GM12878 (cell line): ENCODE measurements at regions not wholly inside any gene's neighbourhood (a gene's known extent, or its start where the extent isn't known, plus 50 kb on each side); places are given as distances from the start of the nearest gene placed in this dataset.

Experiments used
- ATAC-seq: fragments of 200-7000 bp; cut with Tn5 transposase; 3 replicates; pipeline ENCODE4 v1.9.1; 2020; ENCODE audit warnings: mild to moderate bottlenecking, moderate library complexity
- BruUV-seq: library from RNA; stranded (reverse); fragments of 400-500 nt; replicated peaks from 2 replicates; lab custom pipeline; 2021; lab: Mats Ljungman, UMichigan
- CTCF ChIA-PET: fragments of 300-600 bp; sonication (Branson Sonifier 250); formaldehyde crosslinking; extraction: SDS; loops from one replicate; lab custom pipeline; 2021; ENCODE audit warnings: inconsistent platforms; lab: Yijun Ruan, JAX
- POLR2A ChIA-PET: fragments of 350-600 bp; formaldehyde crosslinking; extraction: SDS; loops from one replicate; lab custom pipeline; 2021; ENCODE audit warnings: inconsistent platforms; lab: Charles Lee
- RAD21 ChIA-PET: fragments of 300-600 bp; sonication (Branson Sonifier 250); formaldehyde crosslinking; loops from one replicate; lab custom pipeline; 2023; ENCODE audit warnings: antibody characterized with exemption; ENCODE audit not compliant: unreplicated experiment; lab: Charles Lee
- SMC1A ChIA-PET: fragments of 300-600 bp; sonication (Branson Sonifier 250); formaldehyde crosslinking; loops from one replicate; lab custom pipeline; 2023; ENCODE audit not compliant: unreplicated experiment, uncharacterized antibody; lab: Charles Lee
- DNase-seq: peaks from one replicate; pipeline ENCODE4 v3.0.0-alpha.2; 2011; ENCODE audit warnings: low read depth, low spot score
- FAIRE-seq: peaks from 3 replicates; lab custom pipeline; 2011; peaks lifted over from hg19 to GRCh38; lab: Jason Lieb, UNC
- H2AFZ ChIP-seq: 2 replicates; pipeline ENCODE4 v1.6.0; 2011; ENCODE audit warnings: low read depth, low read length, control low read depth; ENCODE audit not compliant: control insufficient read depth
- H3K27ac ChIP-seq: 2 replicates; pipeline ENCODE4 v1.5.1; 2011; ENCODE audit warnings: control low read depth; ENCODE audit not compliant: control insufficient read depth, insufficient read depth
- H3K27me3 ChIP-seq, 2 experiments: replicated peaks in 1 of 2; 2 replicates each; pipeline versions ENCODE4 v1.6.0 to v1.6.1; 2011; ENCODE audit warnings: low read length in 1 of 2; ENCODE audit not compliant: control insufficient read depth in 2 of 2, insufficient read depth in 2 of 2
- H3K36me3 ChIP-seq, 2 experiments: 2 replicates each; pipeline ENCODE4 v1.5.1; 2011; ENCODE audit warnings: low read length in 1 of 2; ENCODE audit not compliant: control insufficient read depth in 2 of 2, insufficient read depth in 2 of 2
- H3K4me1 ChIP-seq: 2 replicates; pipeline ENCODE4 v1.6.1; 2011; ENCODE audit warnings: mild to moderate bottlenecking, low read length, moderate library complexity, mixed read lengths; ENCODE audit not compliant: control insufficient read depth, insufficient read depth
- H3K4me2 ChIP-seq: 2 replicates; pipeline ENCODE4 v1.6.0; 2011; ENCODE audit warnings: control low read depth; ENCODE audit not compliant: control insufficient read depth, insufficient read depth
- H3K4me3 ChIP-seq: fragments of 200-600 bp; sonication (generic); 2 replicates; pipeline ENCODE4 v1.5.1; 2016
- H3K79me2 ChIP-seq: 2 replicates; pipeline ENCODE4 v1.6.0; 2011; ENCODE audit warnings: low read length; ENCODE audit not compliant: control insufficient read depth, insufficient read depth
- H3K9ac ChIP-seq: 2 replicates; pipeline ENCODE4 v1.8.0; 2011; ENCODE audit warnings: low read length, control low read depth, mixed read lengths; ENCODE audit not compliant: control insufficient read depth, insufficient read depth
- H3K9me3 ChIP-seq: replicated peaks from 3 replicates; pipeline ENCODE4 v1.5.1; 2011; ENCODE audit warnings: mild to moderate bottlenecking, low read length; ENCODE audit not compliant: control insufficient read depth, insufficient read depth
- H4K20me1 ChIP-seq: 2 replicates; pipeline ENCODE4 v1.6.0; 2011; ENCODE audit not compliant: control insufficient read depth, insufficient read depth
- BCL3 ChIP-seq: IDR thresholded peaks from 2 replicates; pipeline ENCODE4 v1.6.1; 2011; ENCODE audit warnings: borderline replicate concordance, low read depth, mild to moderate bottlenecking, moderate library complexity, low read length; ENCODE audit not compliant: insufficient read depth, poor library complexity, severe bottlenecking
- ELK1 ChIP-seq: IDR thresholded peaks from 2 replicates; pipeline ENCODE4 v1.6.1; 2012; ENCODE audit warnings: low read depth, low read length, improper control_type of control experiment
- EP300 ChIP-seq, 2 experiments: fragments of 150-350 bp in 1 of 2; IDR thresholded peaks; 2 replicates each; pipeline ENCODE4 v1.6.1; 2011 to 2012; ENCODE audit warnings: low read depth in 2 of 2, low read length in 2 of 2, borderline replicate concordance in 1 of 2, improper control_type of control experiment in 1 of 2, inconsistent platforms in 1 of 2; ENCODE audit not compliant: control insufficient read depth in 1 of 2
- NFXL1 ChIP-seq: fragments of 450-650 bp; IDR thresholded peaks from 2 replicates; pipeline ENCODE4 v1.6.1; 2017; ENCODE audit warnings: antibody characterized with exemption, mild to moderate bottlenecking, borderline replicate concordance
- RBBP5 ChIP-seq: fragments of 200-600 bp; sonication (generic); conservative IDR thresholded peaks from 2 replicates; pipeline ENCODE4 v1.6.1; 2016
- RFX5 ChIP-seq: IDR thresholded peaks from 2 replicates; pipeline ENCODE4 v1.6.1; 2011; ENCODE audit warnings: low read depth, low read length, improper control_type of control experiment
- SKIL ChIP-seq: fragments of 450-650 bp; IDR thresholded peaks from 2 replicates; pipeline ENCODE4 v1.6.1; 2017; ENCODE audit warnings: mild to moderate bottlenecking, low read depth, inconsistent platforms; ENCODE audit not compliant: poor library complexity, severe bottlenecking
- SREBF1 ChIP-seq: IDR thresholded peaks from 2 replicates; pipeline ENCODE4 v1.6.1; 2012; ENCODE audit warnings: mild to moderate bottlenecking, low read length
- ZNF207 ChIP-seq: fragments of 450-650 bp; IDR thresholded peaks from 2 replicates; pipeline ENCODE4 v1.6.1; 2014; ENCODE audit warnings: antibody characterized with exemption, mild to moderate bottlenecking, borderline replicate concordance
- WGBS: methylation state at CpG from one replicate; pipeline ENCODE4 v1.1.6; 2016; ENCODE audit warnings: low lambda C conversion rate; ENCODE audit not compliant: insufficient replicate concordance, insufficient coverage; ENCODE audit errors: missing lambda C conversion rate; 5-methylcytosine and 5-hydroxymethylcytosine counted together
- in situ Hi-C: fragments of 300-500 bp; cut with MboI; formaldehyde crosslinking; loops from 9 replicates; pipeline ENCODE4 v1.14.3; 2018; ENCODE audit warnings: mixed read lengths
- intact Hi-C: fragments of 100-400 bp; cut with micrococcal nuclease; formaldehyde crosslinking; loops from one replicate; pipeline ENCODE4 v1.14.2; 2022; ENCODE audit not compliant: unreplicated experiment

GRCh38 chr2:226435146-226435545 lies 364.5 kb downstream of the IRS1 start:
- intact Hi-C loops: no loop called here
- no peaks in the 10 kb centered on the region for H3K79me2 ChIP-seq
- ChIA-PET CTCF (no interaction called here), POLR2A (no interaction called here), SMC1A (no interaction called here), RAD21 (no interaction called here)
- no peaks in the 10 kb centered on the region for H3K36me3 ChIP-seq
- no peak for FAIRE-seq
- ATAC-seq: no peak
- no peaks in the 10 kb centered on the region for H3K4me1 ChIP-seq
- WGBS: 47% methylated on average over 5 of the region's 5 CpGs
- TF ChIP-seq ZNF207 (no peak), NFXL1 (no peak), SREBF1 (no peak), BCL3 (no peak), RFX5 (no peak), ELK1 (no peak), RBBP5 (no peak), EP300 (IDR thresholded peaks at IDR 0.05; ENCODE audit: borderline replicate concordance in 1 of 2, control insufficient read depth in 1 of 2, low read depth in 2 of 2, low read length in 2 of 2) (no peak), SKIL (no peak)
- H3K4me2 ChIP-seq: no peak overlapping the region
- DNase-seq: no peak
- no peaks in the 10 kb centered on the region for H3K9me3 ChIP-seq
- H3K27me3 ChIP-seq: no peaks in the 10 kb centered on the region
- H4K20me1 ChIP-seq: no peaks in the 10 kb centered on the region
- H3K9ac ChIP-seq: no peak overlapping the region
- in situ Hi-C loops: no loop called here
- no TSS peak for BruUV-seq
- no peak overlapping the region for H3K27ac ChIP-seq
- no peak overlapping the region for H3K4me3 ChIP-seq
- no peak overlapping the region for H2AFZ ChIP-seq
